GM12874 (cell line): ENCODE measurements at regions not wholly inside any gene's neighbourhood (a gene's known extent, or its start where the extent isn't known, plus 50 kb on each side); places are given as distances from the start of the nearest gene placed in this dataset.

Experiments used
- TF ChIP-seq, protein P1 (sequence below): IDR thresholded peaks from 2 replicates; pipeline ENCODE4 v1.5.1; 2011; ENCODE audit warnings: low read depth, mild to moderate bottlenecking, control low read depth, low read length, moderate library complexity; ENCODE audit not compliant: insufficient read depth

DNA sequence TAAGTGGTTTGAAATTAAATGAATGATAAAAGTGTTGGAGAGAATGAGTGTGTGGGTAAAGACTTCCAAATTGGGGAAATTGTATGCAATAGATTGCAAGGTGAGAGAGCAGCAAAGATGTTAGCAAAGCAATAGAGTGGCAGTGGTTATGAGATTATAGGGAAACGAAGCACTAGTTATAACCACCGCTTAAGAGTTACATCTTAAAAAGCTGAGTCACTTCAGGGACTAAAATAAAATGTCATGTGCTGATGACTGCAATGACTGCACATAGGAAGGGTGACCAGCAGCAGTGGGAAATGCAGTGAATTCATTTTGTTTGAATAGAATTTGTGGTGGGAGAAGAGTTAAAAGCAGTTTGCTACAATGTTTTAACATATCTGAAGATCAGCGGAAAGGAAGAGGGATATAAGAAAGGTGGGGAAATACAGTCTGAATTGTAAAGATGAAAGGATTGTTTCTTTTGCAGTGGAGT, 127.3 kb downstream of the RAP2B start:
- TF ChIP-seq, protein P1, sequence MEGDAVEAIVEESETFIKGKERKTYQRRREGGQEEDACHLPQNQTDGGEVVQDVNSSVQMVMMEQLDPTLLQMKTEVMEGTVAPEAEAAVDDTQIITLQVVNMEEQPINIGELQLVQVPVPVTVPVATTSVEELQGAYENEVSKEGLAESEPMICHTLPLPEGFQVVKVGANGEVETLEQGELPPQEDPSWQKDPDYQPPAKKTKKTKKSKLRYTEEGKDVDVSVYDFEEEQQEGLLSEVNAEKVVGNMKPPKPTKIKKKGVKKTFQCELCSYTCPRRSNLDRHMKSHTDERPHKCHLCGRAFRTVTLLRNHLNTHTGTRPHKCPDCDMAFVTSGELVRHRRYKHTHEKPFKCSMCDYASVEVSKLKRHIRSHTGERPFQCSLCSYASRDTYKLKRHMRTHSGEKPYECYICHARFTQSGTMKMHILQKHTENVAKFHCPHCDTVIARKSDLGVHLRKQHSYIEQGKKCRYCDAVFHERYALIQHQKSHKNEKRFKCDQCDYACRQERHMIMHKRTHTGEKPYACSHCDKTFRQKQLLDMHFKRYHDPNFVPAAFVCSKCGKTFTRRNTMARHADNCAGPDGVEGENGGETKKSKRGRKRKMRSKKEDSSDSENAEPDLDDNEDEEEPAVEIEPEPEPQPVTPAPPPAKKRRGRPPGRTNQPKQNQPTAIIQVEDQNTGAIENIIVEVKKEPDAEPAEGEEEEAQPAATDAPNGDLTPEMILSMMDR, result no peak

DNA sequence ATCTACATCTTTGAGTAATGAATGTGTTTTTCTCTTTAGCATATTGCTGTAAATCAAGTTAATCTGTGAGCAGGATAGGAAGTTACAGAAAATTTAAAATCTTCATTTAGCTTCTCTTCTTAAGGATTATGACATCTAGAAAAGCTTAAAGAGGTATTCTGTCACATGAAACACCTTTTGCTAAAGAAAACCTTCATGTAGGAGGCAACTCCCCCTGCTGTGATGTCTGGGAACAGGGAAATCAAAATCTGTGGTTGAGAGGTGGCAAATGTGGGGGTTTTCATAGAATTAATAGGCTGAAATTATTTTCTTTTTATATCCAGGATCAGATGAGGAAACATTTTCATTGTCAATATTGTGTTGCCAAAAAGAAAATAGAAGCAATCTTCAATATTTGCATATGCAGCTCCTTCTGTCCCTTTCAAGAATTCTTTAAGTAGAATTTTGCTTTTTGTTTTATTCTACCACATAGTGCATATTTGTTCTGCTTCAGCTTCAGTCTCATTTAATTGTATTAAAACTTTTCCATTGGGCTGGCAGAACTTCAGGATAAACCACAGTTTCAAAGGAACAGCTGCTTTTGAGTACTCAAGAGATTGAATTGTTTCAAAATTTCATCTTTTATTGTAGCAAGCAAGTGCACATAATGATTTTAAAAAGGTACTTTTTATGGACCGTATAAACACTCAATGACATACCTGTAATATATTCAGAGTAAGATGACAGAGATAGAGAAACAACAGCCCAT, 128.4 kb downstream of the RAP2B start:
- TF ChIP-seq, protein P1, result 0 out of 2 replicates have a peak, but pooled peaks have one; percentile 2

DNA sequence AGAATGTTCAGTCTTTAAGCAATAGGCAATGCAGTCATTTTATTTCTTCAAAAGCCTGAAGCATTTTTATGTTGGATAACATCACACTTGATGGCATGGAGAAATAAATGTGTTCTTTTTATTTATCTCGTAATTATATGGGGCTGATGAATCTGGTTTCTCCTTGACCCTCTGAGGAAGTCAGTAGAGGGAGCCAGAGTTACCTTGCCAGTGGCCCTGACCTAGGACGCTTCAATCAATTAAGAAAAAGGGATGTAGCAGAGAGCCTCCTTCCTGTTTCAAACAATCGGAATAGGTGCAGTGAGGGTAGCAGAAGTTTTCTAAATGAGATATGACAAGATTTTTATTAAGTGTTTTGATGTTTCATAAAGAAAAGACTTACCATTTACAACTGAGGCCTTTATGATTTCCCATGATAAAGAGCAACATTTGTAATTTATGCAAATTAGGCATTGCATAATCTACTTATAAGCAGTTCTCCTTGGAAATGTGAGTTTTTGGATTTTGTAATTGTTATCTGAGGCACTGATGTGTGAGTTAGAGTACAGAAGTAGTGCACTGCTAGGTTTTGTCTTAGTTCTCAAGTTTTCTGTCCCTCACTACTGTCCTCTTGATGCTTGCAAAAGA, 129.1 kb downstream of the RAP2B start:
- TF ChIP-seq, protein P1, result peak; percentile 31; the same call in 1 of the 2 replicates

DNA sequence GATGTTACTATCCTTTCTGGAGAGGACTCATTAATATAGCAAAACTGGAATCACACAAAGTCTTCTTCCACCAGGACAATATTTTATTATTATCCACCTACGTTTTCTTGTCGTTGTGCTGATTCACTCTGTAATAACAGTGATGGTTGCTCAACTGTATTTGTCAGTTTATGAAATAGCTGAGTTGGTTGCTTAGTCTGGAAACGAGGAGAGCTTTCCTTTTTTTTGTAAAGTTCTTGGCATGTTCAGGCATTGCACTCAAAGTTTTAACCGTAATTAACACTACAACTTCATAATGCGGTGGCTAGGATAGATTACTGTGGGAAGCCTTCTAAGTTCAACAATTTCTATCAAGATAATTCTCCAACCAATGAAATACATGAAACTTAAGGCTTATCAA, 131.2 kb downstream of the RAP2B start:
- TF ChIP-seq, protein P1, result no peak

DNA sequence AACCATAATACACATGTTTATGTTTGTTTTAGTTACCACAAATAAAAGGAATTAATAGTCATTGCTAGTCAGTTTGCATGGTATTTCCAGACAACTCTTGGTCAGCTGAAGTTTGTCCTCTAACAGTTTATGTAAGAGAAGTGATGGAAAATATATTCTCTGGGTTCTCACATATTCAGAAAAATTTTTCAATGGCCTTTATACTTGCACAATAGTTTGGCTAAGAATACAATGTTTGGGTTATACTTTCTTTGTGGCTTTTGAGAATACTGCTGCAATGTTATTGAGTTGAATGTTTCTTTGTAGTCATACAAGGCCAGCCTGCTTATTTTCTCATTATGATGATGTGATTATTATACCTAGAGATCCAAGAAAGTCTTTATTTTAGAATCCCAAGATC, 133.9 kb downstream of the RAP2B start:
- TF ChIP-seq, protein P1, result no peak

DNA sequence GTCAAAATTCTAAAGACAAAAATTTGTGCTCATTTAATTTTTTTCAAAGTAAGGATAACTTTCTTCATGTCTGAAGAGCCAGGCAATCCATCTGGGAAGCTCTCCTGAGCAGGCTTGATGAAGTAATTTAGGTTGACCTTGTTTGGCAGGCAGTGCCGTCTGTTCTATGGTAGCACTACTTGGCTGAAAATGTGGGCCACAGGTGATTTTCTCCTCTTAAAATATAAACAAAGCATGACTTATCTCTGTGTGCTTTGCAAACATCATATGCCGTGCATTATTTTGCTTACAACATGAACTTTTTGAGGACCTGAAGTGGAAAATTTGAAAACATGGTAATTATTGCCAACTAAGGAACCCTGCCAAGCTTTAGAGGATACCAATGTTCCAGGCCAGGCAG, 143.2 kb downstream of the RAP2B start:
- TF ChIP-seq, protein P1, result no peak

DNA sequence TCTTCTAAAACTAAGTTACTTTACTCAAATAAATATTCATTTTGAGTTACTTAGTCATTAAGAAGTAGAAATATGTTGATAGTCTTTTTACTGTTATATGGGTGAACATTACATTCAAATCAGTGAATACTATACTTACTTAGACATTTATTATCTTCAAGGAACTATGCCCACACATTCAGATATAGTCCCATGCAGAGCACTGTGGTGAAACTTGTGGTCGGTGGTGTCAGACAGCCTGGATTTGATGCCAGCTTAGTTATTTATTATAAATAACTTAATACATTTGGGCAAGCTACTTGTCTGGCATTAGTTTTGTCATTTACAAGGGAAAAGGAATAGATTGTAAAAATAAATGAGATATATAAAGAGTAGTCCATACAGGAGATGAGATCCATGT, 149.5 kb downstream of the RAP2B start:
- TF ChIP-seq, protein P1, result no peak
